ENCODE measurements at regions not wholly inside any gene's neighbourhood (a gene's known extent, or its start where the extent isn't known, plus 50 kb on each side); places are given as distances from the start of the nearest gene placed in this dataset.

GRCh38 chr2:176521878-176522670, 252.8 kb downstream of the MTX2 start:
- in situ Hi-C loops (cut with HindIII; ENCODE audit: low pct_unique_long_range_greater_than_20kb, low sequenced_read_pairs) = no loop called here
- no peak for DNase-seq (ENCODE audit: low read depth)

GRCh38 chr2:176525086-176525485, 255.8 kb downstream of the MTX2 start:
- no peak for DNase-seq (ENCODE audit: low read depth)
- in situ Hi-C loops (cut with HindIII; ENCODE audit: low pct_unique_long_range_greater_than_20kb, low sequenced_read_pairs) = no loop called here

- in situ Hi-C loops (cut with HindIII; ENCODE audit: low pct_unique_long_range_greater_than_20kb, low sequenced_read_pairs) = no loop called here
- no peak for DNase-seq (ENCODE audit: low read depth)
These were observed 258.0 kb downstream of the MTX2 start for GRCh38 chr2:176526995-176527901.

GRCh38 chr2:176531608-176532007, 262.4 kb downstream of the MTX2 start:
- in situ Hi-C loops (cut with HindIII; ENCODE audit: low pct_unique_long_range_greater_than_20kb, low sequenced_read_pairs) = no loop called here
- no peak for DNase-seq (ENCODE audit: low read depth)

- in situ Hi-C loops (cut with HindIII; ENCODE audit: low pct_unique_long_range_greater_than_20kb, low sequenced_read_pairs) = no loop called here
These were observed 264.4 kb downstream of the MTX2 start for GRCh38 chr2:176533505-176534193.

GRCh38 chr2:176534798-176535466, 265.7 kb downstream of the MTX2 start:
- DNase-seq (ENCODE audit: low read depth) = peak; percentile 44
- in situ Hi-C loops (cut with HindIII; ENCODE audit: low pct_unique_long_range_greater_than_20kb, low sequenced_read_pairs) = no loop called here

More at GRCh38 chr2:176533505-176534193, 264.4 kb downstream of the MTX2 start:
- DNase-seq (ENCODE audit: low read depth) = no peak

- in situ Hi-C loops (cut with HindIII; ENCODE audit: low pct_unique_long_range_greater_than_20kb, low sequenced_read_pairs) = no loop called here
- DNase-seq (ENCODE audit: low read depth) = peak; percentile 25
These were observed 266.3 kb downstream of the MTX2 start for GRCh38 chr2:176535467-176536113.

GRCh38 chr2:176536439-176537133, 267.3 kb downstream of the MTX2 start:
- DNase-seq (ENCODE audit: low read depth) = no peak
- in situ Hi-C loops (cut with HindIII; ENCODE audit: low pct_unique_long_range_greater_than_20kb, low sequenced_read_pairs) = no loop called here

- no peak for DNase-seq (ENCODE audit: low read depth)
- in situ Hi-C loops (cut with HindIII; ENCODE audit: low pct_unique_long_range_greater_than_20kb, low sequenced_read_pairs) = no loop called here
These were observed 268.7 kb downstream of the MTX2 start for GRCh38 chr2:176537932-176538331.

- DNase-seq (ENCODE audit: low read depth) = no peak
- in situ Hi-C loops (cut with HindIII; ENCODE audit: low pct_unique_long_range_greater_than_20kb, low sequenced_read_pairs) = no loop called here
These were observed 271.8 kb downstream of the MTX2 start for GRCh38 chr2:176540995-176541394.

- DNase-seq (ENCODE audit: low read depth) = no peak
- in situ Hi-C loops (cut with HindIII; ENCODE audit: low pct_unique_long_range_greater_than_20kb, low sequenced_read_pairs) = no loop called here
These were observed 273.2 kb downstream of the MTX2 start for GRCh38 chr2:176542476-176542875.

- in situ Hi-C loops (cut with HindIII; ENCODE audit: low pct_unique_long_range_greater_than_20kb, low sequenced_read_pairs) = no loop called here
- DNase-seq (ENCODE audit: low read depth) = no peak
These were observed 275.3 kb downstream of the MTX2 start for GRCh38 chr2:176544557-176544956.

GRCh38 chr2:176544991-176545956, 276.0 kb downstream of the MTX2 start:
- in situ Hi-C loops (cut with HindIII; ENCODE audit: low pct_unique_long_range_greater_than_20kb, low sequenced_read_pairs) = no loop called here
- no peak for DNase-seq (ENCODE audit: low read depth)

- DNase-seq (ENCODE audit: low read depth) = no peak
- in situ Hi-C loops (cut with HindIII; ENCODE audit: low pct_unique_long_range_greater_than_20kb, low sequenced_read_pairs) = no loop called here
These were observed 277.3 kb downstream of the MTX2 start for GRCh38 chr2:176546550-176546949.

- no peak for DNase-seq (ENCODE audit: low read depth)
- in situ Hi-C loops (cut with HindIII; ENCODE audit: low pct_unique_long_range_greater_than_20kb, low sequenced_read_pairs) = no loop called here
These were observed 283.4 kb downstream of the MTX2 start for GRCh38 chr2:176552501-176553135.

GRCh38 chr2:176553685-176554100, 284.5 kb downstream of the MTX2 start:
- in situ Hi-C loops (cut with HindIII; ENCODE audit: low pct_unique_long_range_greater_than_20kb, low sequenced_read_pairs) = no loop called here
- DNase-seq (ENCODE audit: low read depth) = peak; percentile 63
